NCI-H1417 treated with DMSO at 0.1 percent for 48 hours (cell line): ENCODE measurements at regions not wholly inside any gene's neighbourhood (a gene's known extent, or its start where the extent isn't known, plus 50 kb on each side); places are given as distances from the start of the nearest gene placed in this dataset.
"Not testable (repeated sequence)": the region's sequence is repeated elsewhere in the genome, so short reads cannot be mapped to it uniquely, and the experiment has no call there.

ENCODE experiments used
- DNase-seq: peaks from one replicate; lab custom pipeline; 2025; lab: John Stamatoyannopoulos, UW

DNA sequence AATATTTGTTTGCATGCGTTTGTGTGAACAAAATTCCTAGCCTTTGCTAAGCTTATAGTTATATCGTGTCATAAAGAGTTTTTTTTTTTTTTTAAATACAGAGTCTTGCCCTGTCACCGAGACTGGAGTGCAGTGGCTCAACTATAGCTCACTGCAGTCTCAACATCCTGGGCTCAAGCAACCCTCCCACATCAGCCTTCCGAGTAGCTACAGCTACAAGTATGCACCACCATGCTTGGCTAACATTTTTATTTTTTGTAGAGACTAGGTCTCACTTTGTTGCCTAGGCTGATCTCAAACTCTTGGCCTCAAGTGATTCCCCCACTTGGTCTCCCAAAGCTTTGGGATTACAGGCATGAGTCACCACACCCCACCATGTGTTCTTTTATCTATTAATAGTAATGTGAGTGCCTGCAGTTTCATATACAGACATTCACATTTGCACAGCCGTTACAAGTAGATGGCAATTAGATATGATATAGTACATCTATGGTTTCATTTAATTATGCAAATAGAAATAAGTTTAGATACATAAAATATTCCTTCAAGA, 848.6 kb downstream of the PDCD6IP start:
- DNase-seq: no peak

DNA sequence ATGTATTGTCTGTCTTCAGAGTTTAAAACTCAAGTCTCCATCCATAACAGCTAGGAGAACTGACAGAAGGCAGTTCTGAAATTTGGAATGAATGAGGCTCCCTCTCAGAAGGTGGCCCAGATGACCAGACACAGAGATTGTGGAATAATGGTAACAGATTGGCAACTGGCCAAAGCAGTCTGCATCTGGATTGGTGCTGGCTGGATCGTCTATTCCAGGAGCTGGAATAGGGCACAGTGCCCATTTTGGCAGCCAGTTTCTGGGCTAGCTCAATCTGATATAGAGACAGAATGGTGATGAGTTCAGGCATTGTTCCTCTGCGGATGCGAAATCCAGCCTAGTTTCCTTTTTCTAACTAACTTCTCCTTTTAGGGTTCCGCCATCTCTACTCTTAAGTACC, 851.7 kb downstream of the PDCD6IP start:
- no peak for DNase-seq

DNA sequence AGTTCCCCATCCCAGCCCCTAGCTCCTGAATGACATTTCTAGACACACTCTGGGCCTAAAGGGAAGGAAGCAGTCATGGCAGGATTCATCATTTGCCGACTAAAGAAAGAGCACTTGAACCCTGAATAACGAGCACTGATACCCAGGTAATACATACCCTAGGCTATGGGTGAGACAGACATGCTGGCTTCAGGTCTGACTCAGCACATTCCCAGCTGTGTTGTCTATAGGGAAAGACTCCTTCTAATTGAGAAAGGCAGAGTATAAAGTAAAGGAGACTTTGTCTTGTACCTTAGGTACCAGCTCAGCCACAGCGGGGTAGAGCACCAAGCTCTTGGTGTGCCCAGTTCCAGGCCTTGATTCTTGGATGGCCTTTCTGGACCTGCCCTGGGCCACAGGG, 870.5 kb downstream of the PDCD6IP start:
- DNase-seq: no peak

DNA sequence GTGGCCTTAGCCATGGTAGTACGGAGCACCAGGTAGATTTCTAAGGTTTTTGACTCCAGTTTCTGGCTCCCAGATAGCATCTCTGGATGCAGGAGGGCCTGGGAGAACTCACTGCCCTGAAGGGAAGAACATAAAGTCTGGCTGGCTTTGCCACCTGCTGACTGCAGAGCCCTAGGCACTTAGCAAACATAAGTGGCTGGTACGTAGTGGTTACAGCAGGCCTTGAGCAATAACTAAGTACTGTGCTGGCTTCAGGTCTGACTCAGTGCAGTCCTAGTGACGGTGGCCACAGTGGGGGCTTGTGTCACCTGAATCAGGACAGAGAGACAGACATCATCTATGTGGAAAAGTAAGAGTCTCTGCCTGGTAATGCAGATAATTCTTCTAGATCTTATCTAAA, 871.1 kb downstream of the PDCD6IP start:
- no peak for DNase-seq

DNA sequence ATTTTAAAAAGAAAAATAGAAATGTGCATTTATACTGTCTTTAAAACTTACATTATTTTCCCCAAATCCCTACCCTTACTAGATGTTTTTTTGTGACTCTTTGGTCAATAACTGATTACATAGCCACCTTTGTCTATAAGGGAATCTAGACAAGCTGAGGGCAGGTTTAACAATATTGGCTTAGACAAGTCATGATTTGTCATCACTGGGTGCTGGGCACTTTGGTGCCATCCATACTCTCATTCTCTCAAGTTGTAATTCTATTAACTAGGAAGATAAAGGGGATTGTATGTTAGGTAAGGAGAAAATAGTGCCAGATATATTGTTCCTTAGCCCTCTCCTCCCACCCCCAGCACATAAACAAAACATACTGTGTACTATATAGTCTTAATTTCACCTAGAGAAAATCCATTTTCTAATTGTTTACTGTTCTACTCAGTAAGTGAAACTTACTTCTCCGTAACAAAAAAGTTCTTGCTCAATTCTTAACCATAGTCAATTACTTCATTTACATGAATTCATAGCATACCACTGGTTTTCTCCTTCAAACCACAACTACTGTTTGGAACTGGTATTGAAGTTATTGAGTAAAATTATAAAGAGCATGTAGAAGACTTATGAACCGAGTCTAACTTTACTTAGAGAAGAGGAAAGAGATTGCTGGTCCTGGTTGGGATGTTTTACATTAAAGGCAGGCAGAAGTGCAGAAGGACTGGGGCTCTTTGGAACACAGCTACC, 877.1 kb downstream of the PDCD6IP start:
- no peak for DNase-seq

DNA sequence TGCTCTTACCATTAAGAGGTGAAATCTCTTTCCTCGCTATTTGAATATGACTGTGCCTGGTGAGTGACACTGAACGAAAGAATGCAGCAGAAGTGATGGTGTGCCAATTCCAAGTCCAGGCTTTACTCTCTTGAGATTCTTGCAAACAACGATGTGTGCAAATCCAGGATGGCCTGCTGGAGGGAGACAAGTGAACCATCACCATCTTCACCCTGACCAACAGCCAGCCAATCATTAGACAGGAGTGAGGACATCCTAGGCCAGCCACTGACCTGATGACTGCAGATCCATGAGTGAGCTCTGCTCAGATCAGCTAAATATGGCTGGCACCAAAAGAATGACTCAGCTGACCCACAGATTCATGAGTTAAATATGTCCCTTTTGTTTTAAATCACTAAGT, 878.0 kb downstream of the PDCD6IP start:
- DNase-seq: no peak

DNA sequence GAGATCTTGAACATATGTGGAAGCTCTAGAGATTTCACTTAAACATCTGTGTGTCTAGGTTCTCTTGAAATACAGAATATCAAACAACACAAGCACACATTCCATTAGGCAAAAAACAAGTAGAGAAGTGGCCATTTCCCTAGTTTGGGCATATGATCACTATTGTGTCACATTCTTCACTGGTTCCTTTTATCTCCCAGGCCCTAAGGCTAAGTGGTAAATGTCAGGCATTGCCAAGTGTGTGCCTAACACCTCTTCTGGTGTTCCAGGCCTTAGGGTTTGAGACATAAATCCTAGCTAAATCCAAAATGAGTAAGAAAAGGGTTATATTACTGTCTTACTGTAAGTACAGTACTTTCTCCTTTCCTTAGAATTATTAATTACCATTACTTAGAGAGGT, 880.1 kb downstream of the PDCD6IP start:
- no peak for DNase-seq

DNA sequence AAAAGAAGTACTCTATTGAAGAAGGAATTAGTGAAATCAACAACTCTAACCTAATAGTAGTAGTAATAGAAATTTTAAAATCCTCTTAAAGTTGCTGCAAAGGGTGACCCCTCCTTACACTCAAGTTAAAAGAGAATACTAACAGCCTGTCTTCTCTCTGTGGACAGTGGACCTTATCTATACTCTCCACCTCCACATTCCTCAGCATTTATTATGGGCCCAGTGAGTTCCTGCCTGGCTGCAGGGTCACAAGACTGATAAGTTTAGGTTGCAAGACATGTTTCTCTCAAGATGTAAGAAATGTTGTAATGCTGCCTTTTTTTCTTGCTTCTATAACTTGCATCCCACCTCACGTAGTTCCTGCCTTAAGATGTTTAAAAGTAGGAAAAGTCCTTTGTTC, 880.6 kb downstream of the PDCD6IP start:
- DNase-seq: not testable (repeated sequence)

DNA sequence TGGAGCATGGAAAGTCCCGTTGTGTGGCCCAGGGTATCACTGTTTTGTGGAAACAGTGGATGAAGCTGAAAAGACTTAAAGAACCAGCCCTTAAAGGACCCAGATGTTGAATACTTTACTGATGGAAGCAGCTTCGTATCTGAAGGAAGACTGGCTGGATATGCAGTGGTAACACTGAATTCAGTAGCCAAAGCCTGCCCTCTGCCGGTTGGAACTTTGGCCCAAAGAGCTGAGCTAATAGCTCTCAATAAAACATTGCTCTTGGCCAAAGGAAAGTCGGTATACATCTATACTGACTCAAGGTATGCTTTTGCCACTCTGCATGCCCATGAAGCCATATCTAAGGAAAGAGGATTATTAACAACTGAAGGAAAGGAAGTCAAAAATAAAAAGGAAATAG, 885.4 kb downstream of the PDCD6IP start:
- no peak for DNase-seq

DNA sequence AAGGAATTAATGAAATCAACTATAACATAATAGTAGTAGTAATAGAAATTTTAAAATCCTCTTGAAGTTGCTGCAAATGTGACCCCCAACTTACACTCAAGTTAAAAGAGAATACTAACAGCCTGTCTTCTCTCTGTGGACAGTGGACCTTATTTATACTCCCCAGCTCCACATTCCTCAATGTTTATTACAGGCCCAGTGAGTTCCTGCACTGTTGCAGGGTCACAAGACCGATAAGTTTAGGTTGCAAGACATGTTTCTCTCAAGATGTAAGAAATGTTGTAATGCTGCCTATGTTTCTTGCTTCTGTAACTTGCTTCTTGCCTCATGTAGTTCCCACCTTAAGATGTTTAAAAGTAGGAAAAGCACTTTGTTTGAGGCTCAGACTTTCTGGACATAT, 888.1 kb downstream of the PDCD6IP start:
- DNase-seq: no peak

DNA sequence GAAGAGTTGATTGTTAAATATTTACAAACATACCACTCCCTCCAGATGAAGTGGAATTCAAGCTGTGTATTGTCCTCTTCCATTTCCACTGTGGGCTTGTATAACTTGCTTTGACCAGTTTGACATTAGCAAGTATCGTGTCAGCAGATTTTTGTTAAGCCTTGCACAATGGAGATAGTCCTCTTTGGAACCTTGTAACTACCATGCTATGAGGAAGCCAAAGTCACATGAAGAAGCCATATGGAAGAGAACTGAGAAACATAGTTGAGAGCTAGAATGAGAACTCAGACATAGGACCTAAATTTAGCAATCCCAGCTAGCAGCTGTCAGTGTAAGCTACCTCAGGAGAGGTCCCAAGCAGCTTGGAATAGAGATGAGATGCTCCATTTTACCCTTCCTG, 889.2 kb downstream of the PDCD6IP start:
- DNase-seq: no peak

DNA sequence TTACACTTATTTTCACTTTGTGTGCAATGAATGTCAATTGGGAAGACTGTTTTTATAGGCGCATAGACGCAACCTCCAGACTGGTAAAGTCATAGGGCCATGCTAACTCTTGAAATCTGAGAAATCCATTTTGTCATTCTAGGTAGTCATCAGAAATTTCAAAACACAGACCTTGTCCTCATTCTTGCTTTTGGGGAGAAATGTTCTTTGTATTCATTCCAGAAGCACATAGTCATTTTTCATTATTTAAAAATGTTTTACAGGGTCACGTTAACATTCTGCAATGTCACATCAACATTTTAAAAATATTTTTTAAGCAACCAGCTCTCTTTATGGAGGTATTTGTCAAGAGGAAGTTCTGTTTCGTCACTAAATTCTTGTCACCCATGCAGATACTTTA, 898.4 kb downstream of the PDCD6IP start:
- no peak for DNase-seq

DNA sequence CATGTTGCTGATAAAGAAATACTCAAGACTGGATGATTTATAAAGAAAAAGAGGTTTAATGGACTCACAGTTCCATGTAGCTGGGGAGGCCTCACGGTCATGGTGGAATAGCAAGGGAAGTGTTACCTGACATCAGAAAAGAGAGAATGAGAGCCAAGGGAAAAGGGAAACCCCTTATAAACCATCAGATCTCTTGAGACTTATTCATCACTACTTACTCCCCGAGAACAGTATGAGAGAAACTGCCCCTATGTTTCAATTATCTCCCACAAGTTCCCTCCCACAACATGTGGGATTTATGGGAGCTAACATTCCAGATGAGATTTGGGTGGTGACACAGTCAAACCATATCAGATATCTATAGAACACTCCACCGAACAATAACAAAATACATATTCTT, 904.6 kb downstream of the PDCD6IP start:
- DNase-seq: no peak

DNA sequence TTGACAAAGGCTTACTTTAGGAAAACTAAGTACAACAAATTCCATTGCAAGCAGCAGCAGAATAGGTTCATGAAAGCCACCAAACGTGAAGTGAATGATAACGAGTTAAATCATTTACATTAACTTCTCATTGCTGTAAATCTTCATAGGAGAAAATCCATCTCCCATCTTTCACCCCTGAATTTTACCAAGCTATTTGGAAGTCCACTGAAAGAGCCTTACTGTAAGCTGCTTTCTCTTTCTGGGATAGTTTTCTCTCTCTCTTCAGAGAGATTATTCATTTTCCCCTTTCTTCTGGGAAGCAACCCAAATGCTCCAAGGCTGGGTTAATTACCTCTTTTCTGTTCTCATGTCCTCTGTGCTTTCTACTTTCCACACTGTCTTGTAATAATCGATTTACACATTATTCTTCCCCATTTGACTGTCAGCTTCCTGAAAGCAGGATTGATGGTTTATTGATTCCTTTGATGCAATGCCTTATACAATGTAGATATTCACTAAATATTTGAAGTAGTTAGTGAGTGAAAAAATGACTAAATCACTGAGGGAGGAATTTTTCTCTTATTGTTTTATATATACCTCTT, 914.3 kb upstream of the ARPP21 start:
- DNase-seq: no peak

DNA sequence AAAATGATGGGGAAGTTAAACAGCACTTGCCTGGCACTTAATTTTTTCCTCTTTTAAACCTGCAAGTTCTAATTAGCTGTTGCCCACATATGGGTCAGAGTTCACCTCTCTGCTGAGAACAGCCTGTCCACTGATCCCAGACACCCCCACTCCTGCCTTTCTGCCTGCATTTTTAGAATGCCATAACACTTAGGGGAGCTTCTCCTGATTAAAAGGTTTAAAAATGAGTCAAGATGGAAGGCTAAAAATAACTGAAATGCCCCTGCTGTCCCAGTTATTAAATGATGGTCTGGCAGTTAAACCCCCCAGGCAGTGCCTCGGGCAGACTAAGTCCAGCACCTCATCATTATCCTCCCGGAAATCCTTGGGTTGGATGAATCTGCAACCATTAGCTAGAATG, 913.6 kb upstream of the ARPP21 start:
- DNase-seq: no peak

DNA sequence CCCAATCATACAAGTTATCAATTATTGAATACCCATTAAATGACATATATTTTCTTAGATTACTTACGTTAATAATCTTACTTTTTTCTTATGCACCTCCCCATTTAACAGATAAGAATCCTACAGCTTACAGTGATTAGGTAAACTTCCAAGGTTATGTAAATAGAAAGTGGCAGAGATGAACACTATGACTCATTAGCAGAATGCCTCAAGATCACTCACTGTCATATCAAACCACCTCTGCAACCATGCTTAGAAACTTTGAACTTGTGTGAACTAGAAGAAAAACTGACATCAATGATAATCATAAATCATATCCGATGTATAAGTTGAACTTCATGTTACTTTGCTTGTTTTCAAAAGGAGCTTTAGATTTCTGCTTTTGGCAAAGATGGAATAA, 911.6 kb upstream of the ARPP21 start:
- DNase-seq: no peak

DNA sequence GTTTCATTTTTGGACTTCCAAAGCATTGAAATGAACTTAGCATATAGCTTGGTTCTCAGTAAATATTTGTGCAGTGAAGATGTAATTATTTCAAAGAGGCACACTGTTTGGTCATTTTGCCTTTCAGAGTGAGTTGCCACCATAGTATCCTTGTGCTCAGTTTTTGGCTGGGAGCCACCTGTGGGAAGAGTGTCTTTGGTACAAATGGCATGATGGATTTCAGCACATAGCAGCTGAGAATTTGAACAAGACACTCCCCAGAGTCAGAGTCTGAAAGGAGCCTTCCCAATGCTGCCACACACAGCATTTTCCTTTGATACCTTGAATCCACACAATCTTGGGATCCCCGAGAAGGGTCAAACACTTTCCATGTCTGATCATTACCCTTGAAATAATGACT, 897.2 kb upstream of the ARPP21 start:
- no peak for DNase-seq

DNA sequence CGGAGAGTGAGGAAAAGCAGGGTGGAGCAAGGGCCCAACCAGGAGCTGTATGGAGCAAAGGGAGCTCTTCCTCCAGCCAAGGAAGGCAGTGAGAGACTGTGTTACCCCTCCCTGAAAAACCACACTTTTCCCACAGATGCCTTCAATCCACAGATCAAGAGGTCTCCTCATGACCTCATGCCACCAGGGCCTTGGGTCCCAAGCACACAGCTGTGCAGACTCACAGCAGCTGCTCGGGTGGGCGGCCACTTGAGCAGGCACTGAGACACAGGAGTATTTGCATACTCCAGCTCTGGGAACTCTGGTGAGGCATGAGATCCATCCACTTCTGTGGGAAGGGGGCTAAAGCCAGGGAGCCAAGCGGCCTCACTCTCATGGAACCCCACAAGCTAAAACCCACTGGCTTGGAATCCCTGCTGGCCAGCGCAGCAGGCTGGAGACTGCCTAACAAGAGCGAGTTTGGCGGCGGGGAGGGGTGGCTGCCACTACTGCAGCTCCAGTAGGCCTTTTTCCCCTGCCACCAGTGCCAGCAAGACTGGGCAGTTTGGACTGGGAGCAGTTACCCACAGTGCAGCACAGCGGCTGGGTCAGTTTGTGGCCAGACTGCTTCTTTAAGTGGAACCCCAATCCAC, 880.6 kb upstream of the ARPP21 start:
- DNase-seq: no peak

DNA sequence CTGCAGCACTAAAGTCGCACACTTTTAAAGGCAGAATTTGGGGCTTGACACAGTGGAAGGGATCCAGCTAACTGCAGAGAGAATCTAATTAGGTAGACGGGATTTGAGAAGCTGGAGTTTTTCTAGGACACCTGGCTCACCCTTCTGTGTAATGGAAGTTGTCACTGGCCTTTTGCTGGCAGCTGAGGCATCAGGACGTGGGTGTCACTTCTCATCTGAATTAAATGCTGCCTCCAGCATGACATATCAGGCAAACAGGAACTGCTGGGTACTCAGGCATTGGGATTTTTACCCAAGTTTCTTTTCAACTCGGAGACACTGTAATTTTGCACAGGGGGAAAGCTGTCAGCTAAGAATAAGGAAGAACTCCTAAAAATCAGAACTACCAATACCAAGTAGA, 861.9 kb upstream of the ARPP21 start:
- no peak for DNase-seq

DNA sequence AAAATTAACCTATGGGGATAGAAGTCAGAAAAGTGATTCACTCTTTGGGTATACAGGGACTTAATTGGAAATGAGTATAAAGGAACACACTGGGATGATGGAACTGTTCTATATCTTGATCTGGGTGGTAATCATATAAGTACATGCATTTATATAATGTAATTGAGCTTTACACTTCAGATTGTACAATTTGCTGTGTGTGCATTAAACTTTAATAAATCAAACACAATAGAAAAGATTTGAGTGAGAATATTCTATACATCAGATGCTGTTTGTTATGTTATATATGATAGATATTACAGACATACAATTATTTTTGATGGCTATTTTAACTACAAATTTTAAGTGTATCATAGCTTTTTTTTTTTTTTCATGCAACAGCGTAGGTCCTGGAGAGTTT, 860.2 kb upstream of the ARPP21 start:
- no peak for DNase-seq

DNA sequence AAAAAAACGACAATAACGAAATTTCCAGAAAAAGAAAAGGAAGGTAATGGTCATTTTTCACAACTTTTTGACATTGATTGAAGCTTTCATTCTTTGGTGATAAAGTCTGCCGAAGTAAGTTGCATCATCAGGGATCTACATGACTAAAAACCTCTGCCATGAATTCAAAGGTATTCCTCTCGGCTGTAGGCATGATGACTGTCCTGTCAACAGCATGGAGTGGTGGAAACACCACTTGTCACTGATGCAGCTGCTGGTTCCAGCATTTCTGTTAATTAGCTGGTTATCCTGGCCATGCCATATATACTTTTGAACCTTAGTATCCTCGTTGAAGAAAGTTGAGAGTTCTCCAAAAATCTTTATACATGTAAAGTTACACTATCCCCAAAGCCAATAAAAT, 859.0 kb upstream of the ARPP21 start:
- DNase-seq: no peak

DNA sequence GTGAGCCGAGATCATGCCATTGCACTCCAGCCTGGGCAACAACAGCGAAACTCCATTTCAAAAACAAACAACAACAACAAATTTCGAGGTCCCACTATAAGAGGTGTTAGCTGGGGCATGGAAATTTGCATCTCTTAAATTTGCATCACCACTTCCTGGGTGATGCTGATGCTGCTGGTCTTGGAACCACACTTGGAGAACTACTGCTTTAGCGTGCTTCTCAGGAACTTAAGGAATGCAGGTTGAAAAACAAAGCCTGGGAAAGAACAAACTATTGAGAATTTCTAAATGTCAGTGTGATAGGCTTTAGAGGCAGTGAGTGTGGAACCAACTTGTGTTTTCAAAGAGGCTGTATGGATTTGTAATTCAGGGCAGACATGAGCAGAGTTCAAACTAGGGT, 858.4 kb upstream of the ARPP21 start:
- DNase-seq: no peak

DNA sequence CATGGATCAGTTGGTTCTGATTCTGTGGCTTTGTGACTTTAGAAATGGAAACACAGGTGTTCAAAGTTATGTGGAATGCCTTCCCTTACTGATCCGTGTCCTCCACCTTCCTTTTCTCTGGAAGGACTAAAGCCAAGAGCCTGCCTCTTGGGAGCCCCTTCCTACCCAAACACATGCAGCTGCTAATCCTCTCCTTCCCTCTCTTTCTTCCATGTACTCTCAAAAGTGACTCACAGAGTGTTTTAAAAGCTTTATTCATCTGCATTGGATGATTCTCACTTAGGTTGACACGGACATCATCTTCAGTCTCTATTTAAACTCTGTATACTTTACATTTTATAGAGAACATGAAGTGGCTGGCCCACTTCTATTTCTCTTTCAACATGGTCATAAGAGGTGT, 856.5 kb upstream of the ARPP21 start:
- DNase-seq: no peak

DNA sequence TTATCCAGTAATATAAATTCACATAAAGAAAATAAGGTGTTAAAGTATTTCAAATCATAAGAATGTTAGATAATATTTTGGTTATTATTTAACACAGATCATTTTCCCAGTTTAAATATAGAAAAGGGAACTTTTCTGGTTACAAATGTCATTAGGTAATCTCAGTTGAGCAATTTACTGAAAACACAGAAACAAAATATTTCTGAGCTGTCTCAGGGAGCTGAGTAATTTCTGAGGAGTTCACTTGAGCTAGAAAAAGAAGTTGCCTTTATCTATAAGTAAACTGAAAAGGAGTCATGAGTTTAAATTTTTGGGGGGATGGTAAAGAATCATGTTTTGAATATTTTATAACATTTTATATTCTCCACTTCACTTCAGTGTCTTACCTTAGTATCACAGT, 855.4 kb upstream of the ARPP21 start:
- DNase-seq: no peak
